Bronchial epithelial cell (primary cell): ENCODE measurements at regions not wholly inside any gene's neighbourhood (a gene's known extent, or its start where the extent isn't known, plus 50 kb on each side); places are given as distances from the start of the nearest gene placed in this dataset.

Source experiments
- DNase-seq: peaks from one replicate; pipeline ENCODE4 v3.0.0-alpha.2; 2010; ENCODE audit warnings: low read depth
- FAIRE-seq: peaks from 2 replicates; lab custom pipeline; 2011; peaks lifted over from hg19 to GRCh38; lab: Jason Lieb, UNC
- H3K27me3 ChIP-seq: 2 replicates; pipeline ENCODE4 v1.5.1; 2011; ENCODE audit warnings: low read length; ENCODE audit not compliant: control insufficient read depth, insufficient read depth
- H3K36me3 ChIP-seq: 2 replicates; pipeline ENCODE4 v1.5.1; 2011; ENCODE audit warnings: low read length; ENCODE audit not compliant: control insufficient read depth, insufficient read depth
- H3K4me3 ChIP-seq: 2 replicates; pipeline ENCODE4 v1.5.1; 2011; ENCODE audit warnings: mild to moderate bottlenecking, low read depth, low read length, control low read depth
- CTCF ChIP-seq: IDR thresholded peaks from 2 replicates; pipeline ENCODE4 v1.5.1; 2011; ENCODE audit warnings: mild to moderate bottlenecking, moderate library complexity, low read length, control low read depth, inconsistent platforms; ENCODE audit not compliant: insufficient read depth, severe bottlenecking

GRCh38 chr12:89882050-89882449 lies 173.4 kb upstream of the ATP2B1 start:
- no peak overlapping the region for H3K4me3 ChIP-seq
- H3K27me3 ChIP-seq: no peaks in the 10 kb centered on the region
- no peak for FAIRE-seq
- DNase-seq: no peak
- no peak for TF ChIP-seq CTCF
- no peaks in the 10 kb centered on the region for H3K36me3 ChIP-seq

GRCh38 chr12:89880690-89881350 lies 172.2 kb upstream of the ATP2B1 start:
- H3K27me3 ChIP-seq: no peaks in the 10 kb centered on the region
- FAIRE-seq: no peak
- H3K4me3 ChIP-seq: no peak overlapping the region
- DNase-seq: no peak
- H3K36me3 ChIP-seq: no peaks in the 10 kb centered on the region
- TF ChIP-seq CTCF: no peak

- Histone ChIP-seq H3K4me3 (no peak overlapping the region), H3K36me3 (no peaks in the 10 kb centered on the region), H3K27me3 (no peaks in the 10 kb centered on the region)
- FAIRE-seq (no peak), DNase-seq (no peak)
- TF ChIP-seq CTCF: no peak
Observed at GRCh38 chr12:89879766-89880165, 171.1 kb upstream of the ATP2B1 start.

GRCh38 chr12:89878950-89879349 lies 170.3 kb upstream of the ATP2B1 start:
- Histone ChIP-seq H3K4me3 (no peak overlapping the region), H3K36me3 (no peaks in the 10 kb centered on the region), H3K27me3 (no peaks in the 10 kb centered on the region)
- no peak for FAIRE-seq
- TF ChIP-seq CTCF: no peak
- DNase-seq: no peak

GRCh38 chr12:89878327-89878726 lies 169.7 kb upstream of the ATP2B1 start:
- no peak for TF ChIP-seq CTCF
- H3K36me3 ChIP-seq: no peaks in the 10 kb centered on the region
- no peaks in the 10 kb centered on the region for H3K27me3 ChIP-seq
- no peak for FAIRE-seq
- H3K4me3 ChIP-seq: no peak overlapping the region
- no peak for DNase-seq

- no peak for TF ChIP-seq CTCF
- DNase-seq (no peak), FAIRE-seq (no peak)
- no peaks in the 10 kb centered on the region for H3K36me3 ChIP-seq
- no peak overlapping the region for H3K4me3 ChIP-seq
- no peaks in the 10 kb centered on the region for H3K27me3 ChIP-seq
Observed at GRCh38 chr12:89877671-89878070, 169.0 kb upstream of the ATP2B1 start.
